Thyroid gland (tissue), 4 donors: ENCODE measurements at regions not wholly inside any gene's neighbourhood (a gene's known extent, or its start where the extent isn't known, plus 50 kb on each side); places are given as distances from the start of the nearest gene placed in this dataset.

ENCODE experiments used
- DNase-seq, 2 donors: peaks; one replicate each; pipeline ENCODE4 v3.0.0-alpha.2; 2019
- H3K27ac ChIP-seq, 3 donors: fragments of 200-600 bp; sonication (generic); 1 replicate in 2 of 3; 2 replicates in 1 of 3; pipeline ENCODE4 v1.5.1; 2016 to 2019; ENCODE audit warnings: mild to moderate bottlenecking in 1 of 3, moderate library complexity in 1 of 3
- H3K27me3 ChIP-seq: fragments of 200-600 bp; sonication (generic); one replicate; pipeline ENCODE4 v1.5.1; 2019
- H3K36me3 ChIP-seq, 2 donors: fragments of 200-600 bp; sonication (generic); one replicate each; pipeline ENCODE4 v1.5.1; 2016 to 2019
- H3K4me1 ChIP-seq, 2 donors: fragments of 200-600 bp; sonication (generic); one replicate each; pipeline ENCODE4 v1.5.1; 2017 to 2019
- H3K4me3 ChIP-seq, 3 donors: fragments of 200-600 bp; sonication (generic); replicated peaks in 1 of 3; 1 replicate in 2 of 3; 2 replicates in 1 of 3; pipeline ENCODE4 v1.5.1; 2016; ENCODE audit warnings: mild to moderate bottlenecking in 1 of 3
- H3K9me3 ChIP-seq: fragments of 200-600 bp; sonication (generic); one replicate; pipeline ENCODE4 v1.5.1; 2017
- POLR2A ChIP-seq, 2 donors: fragments of 450-650 bp; IDR thresholded peaks; one replicate each; pipeline ENCODE4 v1.6.1; 2017; ENCODE audit warnings: antibody characterized with exemption in 2 of 2, mild to moderate bottlenecking in 2 of 2, moderate library complexity in 1 of 2
- WGBS, 2 donors: methylation state at CpG; one replicate each; pipeline ENCODE4 v1.1.5; 2017; 5-methylcytosine and 5-hydroxymethylcytosine counted together
- intact Hi-C: fragments of 100-400 bp; cut with DNase I; formaldehyde crosslinking; loops from one replicate; pipeline ENCODE4 v1.15.1; 2023
- TF ChIP-seq, protein P1 (sequence below), 6 experiments: fragments of 200-600 bp in 3 of 6; fragments of 450-650 bp in 3 of 6; sonication (generic) in 3 of 6; IDR thresholded peaks; one replicate each; pipeline ENCODE4 v1.5.1; 2016 to 2019; ENCODE audit warnings: antibody characterized with exemption in 6 of 6, mild to moderate bottlenecking in 2 of 6, inconsistent platforms in 1 of 6, moderate library complexity in 1 of 6

DNA sequence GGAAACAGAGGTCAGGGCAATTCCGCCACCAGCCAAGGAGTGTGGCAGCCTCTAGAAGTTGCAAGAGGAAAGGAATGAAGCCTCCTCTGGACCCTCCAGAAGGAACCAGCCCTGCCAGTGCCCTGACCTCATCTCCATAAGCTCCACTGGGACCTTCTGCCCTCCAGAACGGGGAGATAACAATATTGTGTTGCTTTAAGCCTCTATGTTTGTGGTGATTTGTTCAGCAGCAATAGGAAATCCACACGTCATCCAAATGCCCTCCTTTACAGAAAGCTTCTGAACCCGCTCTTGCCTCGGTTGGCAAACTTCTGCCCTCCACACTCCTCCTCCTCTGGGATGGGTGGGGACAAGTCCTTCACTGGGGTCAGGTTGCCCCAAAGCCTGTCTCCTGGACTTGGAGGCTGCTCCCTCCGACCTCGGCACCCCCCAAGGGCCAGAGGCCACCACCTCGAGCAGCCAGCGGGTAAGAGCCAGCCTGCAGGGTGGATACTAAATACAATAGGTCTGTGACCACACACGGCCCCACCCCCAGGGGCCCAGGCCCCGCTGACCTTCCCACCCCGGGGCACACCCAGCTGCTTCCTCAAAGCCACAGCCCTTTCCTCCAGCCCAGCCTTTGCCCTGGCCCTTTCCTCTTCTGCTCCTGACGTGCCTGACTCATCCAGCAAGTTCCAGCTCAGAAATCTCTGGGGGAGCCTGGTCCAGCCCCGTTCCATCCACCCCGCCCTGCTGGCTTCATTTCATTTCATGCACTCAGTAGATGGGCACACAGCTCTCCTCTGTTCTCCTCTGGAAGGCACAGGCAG lies 58.7 kb upstream of the NCOR2 start:
- 56 to 65% methylated on average over 12 to 15 of the region's 15 CpGs for WGBS, 2 donors
- TF ChIP-seq, protein P1, sequence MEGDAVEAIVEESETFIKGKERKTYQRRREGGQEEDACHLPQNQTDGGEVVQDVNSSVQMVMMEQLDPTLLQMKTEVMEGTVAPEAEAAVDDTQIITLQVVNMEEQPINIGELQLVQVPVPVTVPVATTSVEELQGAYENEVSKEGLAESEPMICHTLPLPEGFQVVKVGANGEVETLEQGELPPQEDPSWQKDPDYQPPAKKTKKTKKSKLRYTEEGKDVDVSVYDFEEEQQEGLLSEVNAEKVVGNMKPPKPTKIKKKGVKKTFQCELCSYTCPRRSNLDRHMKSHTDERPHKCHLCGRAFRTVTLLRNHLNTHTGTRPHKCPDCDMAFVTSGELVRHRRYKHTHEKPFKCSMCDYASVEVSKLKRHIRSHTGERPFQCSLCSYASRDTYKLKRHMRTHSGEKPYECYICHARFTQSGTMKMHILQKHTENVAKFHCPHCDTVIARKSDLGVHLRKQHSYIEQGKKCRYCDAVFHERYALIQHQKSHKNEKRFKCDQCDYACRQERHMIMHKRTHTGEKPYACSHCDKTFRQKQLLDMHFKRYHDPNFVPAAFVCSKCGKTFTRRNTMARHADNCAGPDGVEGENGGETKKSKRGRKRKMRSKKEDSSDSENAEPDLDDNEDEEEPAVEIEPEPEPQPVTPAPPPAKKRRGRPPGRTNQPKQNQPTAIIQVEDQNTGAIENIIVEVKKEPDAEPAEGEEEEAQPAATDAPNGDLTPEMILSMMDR (IDR thresholded peaks at IDR 0.05), result no peak
- no peak for TF ChIP-seq POLR2A (IDR thresholded peaks at IDR 0.05)
- H3K4me1 ChIP-seq, result peaks cover under 1 to 26% of the 10 kb centered on the region in 2 donors
- peak overlapping the region; percentile 61 to 77 (median 71) for H3K27ac ChIP-seq
- intact Hi-C loops, result no loop called here
- peak; percentile 50 for DNase-seq
- H3K9me3 ChIP-seq, result no peaks in the 10 kb centered on the region
- no peak overlapping the region for H3K4me3 ChIP-seq
- no peaks in the 10 kb centered on the region for H3K27me3 ChIP-seq
- no peaks in the 10 kb centered on the region for H3K36me3 ChIP-seq

DNA sequence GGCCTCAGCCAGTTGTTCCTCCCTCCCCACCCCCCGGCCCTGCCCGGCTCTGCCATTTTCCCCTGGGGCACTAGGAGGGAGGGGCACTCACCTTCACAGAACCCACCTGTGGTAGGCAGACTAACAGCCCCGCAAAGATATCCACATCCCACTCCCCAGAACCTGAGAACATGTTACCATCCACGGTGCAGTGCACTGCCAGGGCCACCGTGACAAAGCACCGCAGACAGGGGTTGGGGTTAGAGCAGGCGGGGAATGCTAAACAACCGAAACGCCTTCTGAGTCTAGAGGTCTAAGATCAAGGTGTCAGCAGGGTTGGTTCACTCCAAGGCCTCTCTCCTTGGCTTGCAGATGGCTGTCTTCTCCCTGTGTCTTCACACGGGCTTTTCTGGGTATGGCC lies 57.4 kb upstream of the NCOR2 start:
- 93 to 95% methylated on average over 4 to 8 of the region's 10 CpGs for WGBS, 2 donors
- intact Hi-C loops, result no loop called here

DNA sequence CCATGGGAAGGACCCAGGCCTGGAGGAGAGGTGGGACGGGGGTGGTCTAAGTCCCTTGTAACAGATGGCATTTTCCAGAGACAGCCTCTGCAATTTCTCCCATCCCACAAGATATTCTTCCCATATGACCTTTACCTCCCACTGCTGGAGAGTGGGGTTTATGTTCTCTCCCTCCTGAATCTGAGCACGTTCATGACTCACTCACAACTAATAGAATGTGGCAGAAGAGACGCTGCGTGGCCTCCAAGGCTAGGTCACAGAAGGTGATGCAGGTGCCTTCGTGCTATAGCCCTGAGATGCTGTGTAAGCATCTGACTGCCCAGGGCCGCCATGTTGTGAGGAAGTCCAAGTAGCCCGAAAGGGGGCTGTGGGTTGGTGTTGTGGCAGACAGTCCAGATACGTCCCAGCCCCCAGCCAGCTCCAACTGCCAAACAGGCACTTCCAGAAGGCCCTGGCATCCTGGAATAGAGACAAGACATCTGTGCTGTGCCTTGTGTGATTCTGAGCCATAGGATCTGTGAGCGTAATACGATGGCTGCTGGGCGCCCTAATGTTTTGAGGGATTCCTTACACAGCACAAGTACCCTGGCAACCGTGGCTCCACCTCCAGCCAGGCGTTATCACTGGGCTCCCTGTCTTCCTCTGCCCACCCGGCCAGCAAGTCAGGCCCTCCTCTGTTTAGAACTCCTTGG lies 56.1 kb upstream of the NCOR2 start:
- intact Hi-C loops, result no loop called here
- Histone ChIP-seq H3K4me1 (peaks cover 7 to 31% of the 10 kb centered on the region in 2 donors), H3K4me3 (no peak overlapping the region), H3K27ac (no peak overlapping the region), H3K36me3 (no peaks in the 10 kb centered on the region), H3K9me3 (no peaks in the 10 kb centered on the region), H3K27me3 (no peaks in the 10 kb centered on the region)
- no peak for DNase-seq
- TF ChIP-seq POLR2A (IDR thresholded peaks at IDR 0.05), result no peak
- TF ChIP-seq, protein P1 (IDR thresholded peaks at IDR 0.05), result no peak
- 93 to 94% methylated on average over 13 to 14 of the region's 14 CpGs for WGBS, 2 donors

More for the DNA sequence above, 57.4 kb upstream of the NCOR2 start:
- H3K27me3 ChIP-seq, result no peaks in the 10 kb centered on the region
- no peak overlapping the region for H3K27ac ChIP-seq
- H3K4me1 ChIP-seq, result peaks cover 7 to 31% of the 10 kb centered on the region in 2 donors
- no peaks in the 10 kb centered on the region for H3K36me3 ChIP-seq
- H3K9me3 ChIP-seq, result no peaks in the 10 kb centered on the region
- H3K4me3 ChIP-seq, result no peak overlapping the region
- TF ChIP-seq, protein P1 (IDR thresholded peaks at IDR 0.05), result no peak
- no peak for TF ChIP-seq POLR2A (IDR thresholded peaks at IDR 0.05)
- no peak for DNase-seq

DNA sequence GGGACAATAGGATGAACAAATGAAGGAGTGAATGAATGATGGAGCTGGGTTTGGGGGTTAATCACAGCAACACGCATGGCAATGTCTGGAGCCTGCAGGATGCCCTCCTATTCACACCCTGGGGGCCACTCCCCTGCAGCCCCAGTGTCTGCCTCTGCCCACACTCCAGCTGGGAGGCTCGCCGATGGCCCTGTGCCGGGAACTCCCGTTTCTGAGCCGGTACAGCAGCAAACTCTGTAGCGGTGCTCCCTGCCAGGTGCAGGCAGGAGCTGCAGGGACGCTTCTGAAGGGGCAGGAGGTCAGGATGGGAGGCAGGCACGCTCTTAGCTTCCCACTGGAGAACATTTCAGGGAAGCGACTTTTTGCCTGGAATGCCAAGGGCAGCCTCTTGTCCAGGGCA lies 55.4 kb upstream of the NCOR2 start:
- DNase-seq, result no peak
- Histone ChIP-seq H3K4me3 (no peak overlapping the region), H3K27ac (no peak overlapping the region), H3K27me3 (no peaks in the 10 kb centered on the region), H3K4me1 (peaks cover 7 to 31% of the 10 kb centered on the region in 2 donors), H3K9me3 (no peaks in the 10 kb centered on the region), H3K36me3 (no peaks in the 10 kb centered on the region)
- no peak for TF ChIP-seq POLR2A (IDR thresholded peaks at IDR 0.05)
- TF ChIP-seq, protein P1 (IDR thresholded peaks at IDR 0.05), result no peak
- 100% methylated on average over 3 of the region's 10 CpGs for WGBS, 2 donors
- intact Hi-C loops, result no loop called here

DNA sequence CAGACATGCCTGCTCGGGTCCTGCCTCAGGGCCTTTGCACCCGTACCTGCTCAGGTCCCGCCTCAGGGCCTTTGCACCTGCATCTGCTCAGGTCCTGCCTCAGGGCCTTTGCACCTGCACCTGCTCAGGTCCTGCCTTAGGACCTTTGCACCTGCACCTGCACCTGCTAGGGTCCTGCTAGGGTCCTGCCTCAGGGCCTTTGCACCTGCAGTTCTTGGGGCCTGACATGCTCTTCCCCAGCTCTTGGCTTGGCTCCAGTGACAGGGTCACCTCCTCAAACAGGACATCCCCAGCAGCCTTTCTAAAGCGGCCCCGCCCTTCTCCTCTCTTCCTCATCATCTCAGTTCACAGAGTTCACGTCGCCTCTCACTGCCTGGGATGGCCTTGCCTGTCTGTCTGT lies 54.9 kb upstream of the NCOR2 start:
- Histone ChIP-seq H3K4me1 (peaks cover 7 to 31% of the 10 kb centered on the region in 2 donors), H3K27ac (no peak overlapping the region), H3K4me3 (no peak overlapping the region), H3K9me3 (no peaks in the 10 kb centered on the region), H3K36me3 (no peaks in the 10 kb centered on the region), H3K27me3 (no peaks in the 10 kb centered on the region)
- intact Hi-C loops, result no loop called here
- WGBS, 2 donors, result 80 to 96% methylated on average over 4 to 7 of the region's 7 CpGs
- no peak for DNase-seq
- TF ChIP-seq, protein P1 (IDR thresholded peaks at IDR 0.05), result no peak
- no peak for TF ChIP-seq POLR2A (IDR thresholded peaks at IDR 0.05)
